ENCODE measurements at regions not wholly inside any gene's neighbourhood (a gene's known extent, or its start where the extent isn't known, plus 50 kb on each side); places are given as distances from the start of the nearest gene placed in this dataset.

DNA sequence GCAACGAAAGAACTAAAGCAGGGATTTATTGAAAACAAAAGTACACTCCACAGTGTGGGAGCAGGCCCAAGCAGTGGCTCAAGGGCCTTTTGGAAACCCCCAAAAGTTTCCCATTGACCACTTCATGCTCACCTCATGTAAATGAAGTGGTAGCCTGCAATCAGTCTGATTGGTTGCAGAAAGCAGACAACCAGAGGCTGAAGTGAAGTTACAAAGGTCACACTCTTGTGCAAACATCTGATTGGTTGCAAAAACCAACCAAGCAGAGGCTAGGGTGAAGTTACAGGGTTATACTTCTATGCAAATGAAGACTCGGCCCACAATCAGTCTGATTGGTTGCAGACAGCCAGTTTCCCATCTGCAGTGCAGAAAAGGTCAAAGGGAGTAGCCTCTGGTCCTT lies 258.0 kb downstream of the YTHDC2 start:
- ATAC-seq (no peak), DNase-seq (no peak)
- WGBS (ENCODE audit: insufficient coverage): 74% methylated on average over 2 of the region's 2 CpGs
- Histone ChIP-seq H3K4me1 (ENCODE audit: control insufficient read depth, insufficient read depth, low read length) (no peaks in the 10 kb centered on the region), H3K27ac (ENCODE audit: low read length) (no peak overlapping the region), H3K9me3 (ENCODE audit: control insufficient read depth, insufficient read depth, low read length) (no peaks in the 10 kb centered on the region), H3K27me3 (ENCODE audit: control insufficient read depth, insufficient read depth, low read length) (no peaks in the 10 kb centered on the region), H3K36me3 (ENCODE audit: control insufficient read depth, insufficient read depth, low read length) (no peaks in the 10 kb centered on the region), H3K4me3 (ENCODE audit: low read length) (no peak overlapping the region)
- intact Hi-C loops (cut with micrococcal nuclease): no loop called here
- no peak overlapping the region for H3K4me3 Mint-ChIP-seq
- H3K4me1 Mint-ChIP-seq: no peaks in the 10 kb centered on the region
- H3K36me3 Mint-ChIP-seq: peaks cover 8% of the 10 kb centered on the region
- TF ChIP-seq, protein P1, sequence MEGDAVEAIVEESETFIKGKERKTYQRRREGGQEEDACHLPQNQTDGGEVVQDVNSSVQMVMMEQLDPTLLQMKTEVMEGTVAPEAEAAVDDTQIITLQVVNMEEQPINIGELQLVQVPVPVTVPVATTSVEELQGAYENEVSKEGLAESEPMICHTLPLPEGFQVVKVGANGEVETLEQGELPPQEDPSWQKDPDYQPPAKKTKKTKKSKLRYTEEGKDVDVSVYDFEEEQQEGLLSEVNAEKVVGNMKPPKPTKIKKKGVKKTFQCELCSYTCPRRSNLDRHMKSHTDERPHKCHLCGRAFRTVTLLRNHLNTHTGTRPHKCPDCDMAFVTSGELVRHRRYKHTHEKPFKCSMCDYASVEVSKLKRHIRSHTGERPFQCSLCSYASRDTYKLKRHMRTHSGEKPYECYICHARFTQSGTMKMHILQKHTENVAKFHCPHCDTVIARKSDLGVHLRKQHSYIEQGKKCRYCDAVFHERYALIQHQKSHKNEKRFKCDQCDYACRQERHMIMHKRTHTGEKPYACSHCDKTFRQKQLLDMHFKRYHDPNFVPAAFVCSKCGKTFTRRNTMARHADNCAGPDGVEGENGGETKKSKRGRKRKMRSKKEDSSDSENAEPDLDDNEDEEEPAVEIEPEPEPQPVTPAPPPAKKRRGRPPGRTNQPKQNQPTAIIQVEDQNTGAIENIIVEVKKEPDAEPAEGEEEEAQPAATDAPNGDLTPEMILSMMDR (IDR thresholded peaks at IDR 0.05): no peak
- no peaks in the 10 kb centered on the region for H3K27me3 Mint-ChIP-seq (ENCODE audit: low read depth in 2 of 2)
- H3K9me3 Mint-ChIP-seq: peaks cover 3 to 6% of the 10 kb centered on the region in 2 donors
- no peak overlapping the region for H3K27ac Mint-ChIP-seq

DNA sequence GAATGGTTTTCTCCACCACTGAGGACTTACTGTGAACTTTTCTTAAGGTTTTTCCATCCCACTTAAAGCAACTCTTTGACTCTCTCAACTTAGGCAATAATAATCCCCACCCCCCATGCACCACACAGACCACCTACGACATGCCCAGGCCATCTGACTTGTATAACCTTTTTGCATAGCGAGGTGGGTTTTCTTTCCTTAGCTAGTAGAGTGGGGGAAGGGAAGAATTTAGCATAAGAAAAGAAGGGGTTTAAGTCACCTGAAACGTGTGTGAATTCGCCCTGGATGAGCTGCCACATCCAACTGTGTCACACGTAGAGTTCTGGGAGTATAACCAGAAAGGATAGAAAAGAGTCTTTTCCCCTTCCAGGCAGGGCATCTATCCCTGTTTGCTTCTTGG lies 262.7 kb downstream of the YTHDC2 start:
- Mint-ChIP-seq H3K27me3 (ENCODE audit: low read depth in 2 of 2) (no peaks in the 10 kb centered on the region), H3K4me1 (no peaks in the 10 kb centered on the region), H3K27ac (no peak overlapping the region), H3K9me3 (peaks cover 2% of the 10 kb centered on the region in 2 donors), H3K4me3 (no peak overlapping the region), H3K36me3 (no peaks in the 10 kb centered on the region)
- Histone ChIP-seq H3K4me3 (ENCODE audit: low read length) (no peak overlapping the region), H3K27me3 (ENCODE audit: control insufficient read depth, insufficient read depth, low read length) (no peaks in the 10 kb centered on the region), H3K4me1 (ENCODE audit: control insufficient read depth, insufficient read depth, low read length) (no peaks in the 10 kb centered on the region), H3K36me3 (ENCODE audit: control insufficient read depth, insufficient read depth, low read length) (no peaks in the 10 kb centered on the region), H3K9me3 (ENCODE audit: control insufficient read depth, insufficient read depth, low read length) (no peaks in the 10 kb centered on the region), H3K27ac (ENCODE audit: low read length) (no peak overlapping the region)
- no peak for DNase-seq
- TF ChIP-seq, protein P1 (IDR thresholded peaks at IDR 0.05): no peak
- WGBS (ENCODE audit: insufficient coverage): 80% methylated on average over 4 of the region's 5 CpGs
- ATAC-seq: no peak
- intact Hi-C loops (cut with micrococcal nuclease): no loop called here

DNA sequence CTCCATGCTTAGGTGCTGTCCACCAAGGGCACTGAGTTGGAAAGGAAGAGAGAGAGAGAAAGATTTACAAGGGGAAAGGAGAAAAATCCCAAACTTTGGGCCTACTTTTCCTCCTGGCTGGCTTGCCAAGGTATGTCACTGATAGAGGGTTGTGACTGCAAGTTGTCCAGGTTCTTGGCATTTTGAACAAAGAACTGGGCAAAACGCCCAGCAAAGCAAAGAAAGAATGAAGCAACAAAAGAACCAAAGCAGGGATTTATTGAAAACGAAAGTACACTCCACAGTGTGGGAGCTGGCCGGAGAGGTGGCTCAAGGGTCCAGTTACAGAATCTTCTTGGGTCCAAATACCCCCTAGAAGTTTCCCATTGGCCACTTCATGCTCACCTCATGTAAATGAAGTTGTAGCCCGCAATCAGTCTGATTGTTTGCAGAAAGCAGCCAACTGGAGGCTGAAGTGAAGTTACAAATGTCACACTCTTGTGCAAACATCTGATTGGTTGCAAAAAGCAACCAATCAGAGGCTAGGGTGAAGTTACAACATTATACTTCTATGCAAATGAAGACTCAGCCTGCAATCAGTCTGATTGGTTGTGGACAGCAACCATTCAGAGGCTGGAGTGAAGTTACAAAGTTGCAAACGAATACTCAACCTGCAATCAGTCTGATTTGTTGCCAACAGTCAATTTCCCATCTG lies 263.5 kb downstream of the YTHDC2 start:
- no peaks in the 10 kb centered on the region for H3K4me1 Mint-ChIP-seq
- no peaks in the 10 kb centered on the region for H3K9me3 ChIP-seq (ENCODE audit: control insufficient read depth, insufficient read depth, low read length)
- H3K9me3 Mint-ChIP-seq: peaks cover 2% of the 10 kb centered on the region in 2 donors
- no peak overlapping the region for H3K27ac ChIP-seq (ENCODE audit: low read length)
- ATAC-seq: no peak
- no peak overlapping the region for H3K27ac Mint-ChIP-seq
- no peaks in the 10 kb centered on the region for H3K36me3 ChIP-seq (ENCODE audit: control insufficient read depth, insufficient read depth, low read length)
- H3K27me3 ChIP-seq (ENCODE audit: control insufficient read depth, insufficient read depth, low read length): no peaks in the 10 kb centered on the region
- DNase-seq: no peak
- intact Hi-C loops (cut with micrococcal nuclease): no loop called here
- H3K4me1 ChIP-seq (ENCODE audit: control insufficient read depth, insufficient read depth, low read length): no peaks in the 10 kb centered on the region
- H3K27me3 Mint-ChIP-seq (ENCODE audit: low read depth in 2 of 2): no peaks in the 10 kb centered on the region
- H3K4me3 Mint-ChIP-seq: no peak overlapping the region
- no peak overlapping the region for H3K4me3 ChIP-seq (ENCODE audit: low read length)
- TF ChIP-seq, protein P1 (IDR thresholded peaks at IDR 0.05): no peak
- H3K36me3 Mint-ChIP-seq: no peaks in the 10 kb centered on the region
- WGBS (ENCODE audit: insufficient coverage): 81% methylated on average over 5 of the region's 5 CpGs

DNA sequence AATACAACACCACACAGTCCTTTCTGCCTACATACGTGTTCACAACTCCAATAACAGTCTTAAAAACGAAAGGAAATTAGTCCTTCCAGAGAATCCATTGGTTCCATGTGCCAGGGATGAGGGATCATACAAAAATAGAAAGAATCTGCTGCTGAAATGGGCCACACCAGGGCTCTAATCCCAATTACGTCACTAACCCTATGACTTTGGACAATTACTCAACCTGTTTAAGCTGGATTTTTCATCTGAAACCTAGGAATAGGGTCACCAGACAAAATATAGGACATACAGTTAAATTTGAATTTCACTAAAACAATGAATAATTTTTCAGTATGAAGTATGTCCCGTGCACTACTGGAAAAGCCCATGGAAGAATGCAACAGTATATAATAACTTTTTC lies 264.7 kb downstream of the YTHDC2 start:
- TF ChIP-seq, protein P1 (IDR thresholded peaks at IDR 0.05): no peak
- intact Hi-C loops (cut with micrococcal nuclease): no loop called here
- H3K27me3 ChIP-seq (ENCODE audit: control insufficient read depth, insufficient read depth, low read length): no peaks in the 10 kb centered on the region
- no peaks in the 10 kb centered on the region for H3K4me1 ChIP-seq (ENCODE audit: control insufficient read depth, insufficient read depth, low read length)
- no peak overlapping the region for H3K27ac Mint-ChIP-seq
- no peaks in the 10 kb centered on the region for H3K36me3 Mint-ChIP-seq
- H3K4me3 Mint-ChIP-seq: no peak overlapping the region
- no peak for ATAC-seq
- no peak overlapping the region for H3K27ac ChIP-seq (ENCODE audit: low read length)
- no peak for DNase-seq
- 50% methylated on average over 3 of the region's 4 CpGs for WGBS (ENCODE audit: insufficient coverage)
- no peak overlapping the region for H3K4me3 ChIP-seq (ENCODE audit: low read length)
- H3K4me1 Mint-ChIP-seq: no peaks in the 10 kb centered on the region
- no peaks in the 10 kb centered on the region for H3K9me3 ChIP-seq (ENCODE audit: control insufficient read depth, insufficient read depth, low read length)
- H3K36me3 ChIP-seq (ENCODE audit: control insufficient read depth, insufficient read depth, low read length): no peaks in the 10 kb centered on the region
- H3K9me3 Mint-ChIP-seq: peaks cover 2% of the 10 kb centered on the region in 2 donors
- no peaks in the 10 kb centered on the region for H3K27me3 Mint-ChIP-seq (ENCODE audit: low read depth in 2 of 2)

Data from natural killer cell (primary cell).